ENCODE measurements at regions not wholly inside any gene's neighbourhood (a gene's known extent, or its start where the extent isn't known, plus 50 kb on each side); places are given as distances from the start of the nearest gene placed in this dataset.

DNA sequence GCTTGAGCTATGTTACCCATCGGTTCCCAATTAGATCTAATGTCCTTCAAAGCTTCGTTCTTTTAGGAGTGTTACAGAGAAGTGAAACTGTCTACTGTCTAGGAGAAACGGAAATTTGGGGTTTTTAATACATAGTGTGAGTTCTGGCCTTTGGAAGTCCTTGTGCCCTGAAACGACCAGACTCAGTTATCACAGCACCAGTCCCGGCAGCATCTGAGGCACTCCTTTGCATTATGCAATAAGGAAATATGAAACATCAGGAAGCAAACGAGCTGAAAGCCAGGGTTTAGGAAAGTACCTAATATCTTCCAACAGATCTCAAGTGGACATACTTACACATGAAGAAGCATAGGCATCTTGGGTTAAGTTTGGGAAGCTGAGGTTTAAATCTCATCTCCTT, 61.8 kb upstream of the ADGRF1 start:
- TF ChIP-seq, protein P1, sequence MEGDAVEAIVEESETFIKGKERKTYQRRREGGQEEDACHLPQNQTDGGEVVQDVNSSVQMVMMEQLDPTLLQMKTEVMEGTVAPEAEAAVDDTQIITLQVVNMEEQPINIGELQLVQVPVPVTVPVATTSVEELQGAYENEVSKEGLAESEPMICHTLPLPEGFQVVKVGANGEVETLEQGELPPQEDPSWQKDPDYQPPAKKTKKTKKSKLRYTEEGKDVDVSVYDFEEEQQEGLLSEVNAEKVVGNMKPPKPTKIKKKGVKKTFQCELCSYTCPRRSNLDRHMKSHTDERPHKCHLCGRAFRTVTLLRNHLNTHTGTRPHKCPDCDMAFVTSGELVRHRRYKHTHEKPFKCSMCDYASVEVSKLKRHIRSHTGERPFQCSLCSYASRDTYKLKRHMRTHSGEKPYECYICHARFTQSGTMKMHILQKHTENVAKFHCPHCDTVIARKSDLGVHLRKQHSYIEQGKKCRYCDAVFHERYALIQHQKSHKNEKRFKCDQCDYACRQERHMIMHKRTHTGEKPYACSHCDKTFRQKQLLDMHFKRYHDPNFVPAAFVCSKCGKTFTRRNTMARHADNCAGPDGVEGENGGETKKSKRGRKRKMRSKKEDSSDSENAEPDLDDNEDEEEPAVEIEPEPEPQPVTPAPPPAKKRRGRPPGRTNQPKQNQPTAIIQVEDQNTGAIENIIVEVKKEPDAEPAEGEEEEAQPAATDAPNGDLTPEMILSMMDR (IDR thresholded peaks at IDR 0.05), result no peak
- TF ChIP-seq POLR2A (IDR thresholded peaks at IDR 0.05), result no peak
